A172 (cell line): ENCODE measurements at regions not wholly inside any gene's neighbourhood (a gene's known extent, or its start where the extent isn't known, plus 50 kb on each side); places are given as distances from the start of the nearest gene placed in this dataset.

ENCODE experiments used
- DNase-seq: peaks from one replicate; pipeline ENCODE4 v3.0.0-alpha.2; 2015; ENCODE audit warnings: low spot score

- DNase-seq = no peak
These were observed 133.8 kb upstream of the NUDT4 start for GRCh38 chr12:93243689-93244513.

GRCh38 chr12:93244514-93245077, 133.1 kb upstream of the NUDT4 start:
- no peak for DNase-seq

- DNase-seq = no peak
These were observed 132.2 kb upstream of the NUDT4 start for GRCh38 chr12:93245543-93245942.

- DNase-seq = no peak
These were observed 130.3 kb upstream of the NUDT4 start for GRCh38 chr12:93247313-93247991.

GRCh38 chr12:93252221-93252620, 125.5 kb upstream of the NUDT4 start:
- DNase-seq = no peak

- no peak for DNase-seq
These were observed 122.8 kb upstream of the NUDT4 start for GRCh38 chr12:93254911-93255310.

- no peak for DNase-seq
These were observed 121.3 kb upstream of the NUDT4 start for GRCh38 chr12:93256256-93256969.

- no peak for DNase-seq
These were observed 116.1 kb upstream of the NUDT4 start for GRCh38 chr12:93261505-93262094.

GRCh38 chr12:93272997-93273396, 104.7 kb upstream of the NUDT4 start:
- no peak for DNase-seq

- no peak for DNase-seq
These were observed 103.7 kb upstream of the NUDT4 start for GRCh38 chr12:93273834-93274564.

GRCh38 chr12:93274937-93275336, 102.8 kb upstream of the NUDT4 start:
- DNase-seq = no peak

- DNase-seq = no peak
These were observed 102.1 kb upstream of the NUDT4 start for GRCh38 chr12:93275589-93275988.

GRCh38 chr12:93279565-93280412, 97.9 kb upstream of the NUDT4 start:
- no peak for DNase-seq

- DNase-seq = peak; percentile 36
These were observed 90.6 kb upstream of the NUDT4 start for GRCh38 chr12:93287149-93287548.

GRCh38 chr12:93288626-93289025, 89.1 kb upstream of the NUDT4 start:
- no peak for DNase-seq

- no peak for DNase-seq
These were observed 87.3 kb upstream of the NUDT4 start for GRCh38 chr12:93290391-93290790.

GRCh38 chr12:93292213-93292612, 85.5 kb upstream of the NUDT4 start:
- DNase-seq = no peak

- no peak for DNase-seq
These were observed 84.8 kb upstream of the NUDT4 start for GRCh38 chr12:93292731-93293566.

- DNase-seq = no peak
These were observed 80.7 kb upstream of the NUDT4 start for GRCh38 chr12:93297032-93297431.
